Neural cell (in vitro differentiated cells): ENCODE measurements at regions not wholly inside any gene's neighbourhood (a gene's known extent, or its start where the extent isn't known, plus 50 kb on each side); places are given as distances from the start of the nearest gene placed in this dataset.

Experiments
- H2AFZ ChIP-seq: fragments of 200-600, 300-800 bp; sonication (generic), shearing (Covaris generic); 2 replicates; pipeline ENCODE4 v1.6.0; 2014; ENCODE audit warnings: low read depth, mild to moderate bottlenecking, antibody characterized with exemption, low read length, moderate library complexity
- H3F3A ChIP-seq: fragments of 200-600 bp; shearing (Covaris generic); 2 replicates; pipeline ENCODE4 v1.6.1; 2016; ENCODE audit warnings: mild to moderate bottlenecking, moderate library complexity, mixed read lengths, antibody characterized with exemption, low read length; ENCODE audit not compliant: insufficient read depth, poor library complexity, severe bottlenecking
- H3K27ac ChIP-seq: fragments of 200-600, 300-800 bp; sonication (generic), shearing (Covaris generic); 2 replicates; pipeline ENCODE4 v1.5.1; 2014; ENCODE audit warnings: mild to moderate bottlenecking, low read length, moderate library complexity
- H3K27me3 ChIP-seq: fragments of 300-800, 200-600 bp; sonication (generic), shearing (Covaris generic); 2 replicates; pipeline ENCODE4 v1.6.0; 2014; ENCODE audit warnings: mild to moderate bottlenecking, low read depth, low read length, moderate library complexity; ENCODE audit not compliant: insufficient read depth
- H3K36me3 ChIP-seq: fragments of 300-800, 200-600 bp; sonication (generic), shearing (Covaris generic); 2 replicates; pipeline ENCODE4 v1.5.1; 2014; ENCODE audit warnings: mild to moderate bottlenecking, antibody characterized with exemption, low read length, moderate library complexity; ENCODE audit not compliant: insufficient read depth
- H3K4me2 ChIP-seq: fragments of 300-800, 200-600 bp; sonication (generic), shearing (Covaris generic); 2 replicates; pipeline ENCODE4 v1.6.0; 2014; ENCODE audit warnings: mild to moderate bottlenecking, low read length
- H3K4me3 ChIP-seq: fragments of 300-800, 200-600 bp; sonication (generic), shearing (Covaris generic); 2 replicates; pipeline ENCODE4 v1.5.1; 2014; ENCODE audit warnings: mild to moderate bottlenecking, low read length, moderate library complexity
- H3K79me2 ChIP-seq: fragments of 200-600 bp; shearing (Covaris generic); replicated peaks from 2 replicates; pipeline ENCODE4 v1.6.0; 2014; ENCODE audit warnings: mild to moderate bottlenecking, low read length, moderate library complexity; ENCODE audit not compliant: insufficient read depth
- H3K9ac ChIP-seq: fragments of 300-800, 200-600 bp; sonication (generic), shearing (Covaris generic); 2 replicates; pipeline ENCODE4 v1.6.1; 2016; ENCODE audit warnings: mild to moderate bottlenecking, low read length, mixed read lengths
- H3K9me2 ChIP-seq: fragments of 200-600 bp; shearing (Covaris generic); 2 replicates; pipeline ENCODE4 v1.6.1; 2016; ENCODE audit warnings: mild to moderate bottlenecking, low read length, mixed read lengths; ENCODE audit not compliant: insufficient read depth
- H3K9me3 ChIP-seq: fragments of 200-600, 300-800 bp; sonication (generic), shearing (Covaris generic); 2 replicates; pipeline ENCODE4 v1.6.1; 2016; ENCODE audit warnings: mild to moderate bottlenecking, mixed run types, low read length, moderate library complexity, mixed read lengths
- H4K20me1 ChIP-seq: fragments of 200-600 bp; shearing (Covaris generic); 2 replicates; pipeline ENCODE4 v1.6.1; 2016; ENCODE audit warnings: mild to moderate bottlenecking, mixed run types; ENCODE audit not compliant: insufficient read depth
- CTCF ChIP-seq: fragments of 450-650 bp; IDR thresholded peaks from 2 replicates; pipeline ENCODE4 v1.5.1; 2014; ENCODE audit warnings: antibody characterized with exemption, mild to moderate bottlenecking, moderate library complexity; ENCODE audit not compliant: poor library complexity, severe bottlenecking
- EP300 ChIP-seq: fragments of 450-650 bp; conservative IDR thresholded peaks from 2 replicates; pipeline ENCODE4 v1.6.1; 2014; ENCODE audit warnings: antibody characterized with exemption, mild to moderate bottlenecking, moderate library complexity; ENCODE audit not compliant: poor library complexity, severe bottlenecking
- EZH2 ChIP-seq: fragments of 200-600, 300-800 bp; shearing (Covaris generic), sonication (generic); IDR thresholded peaks from 2 replicates; pipeline ENCODE4 v1.6.1; 2014; ENCODE audit warnings: antibody characterized with exemption, low read length, borderline replicate concordance, mild to moderate bottlenecking; ENCODE audit not compliant: insufficient read depth, poor library complexity, severe bottlenecking
- MXI1 ChIP-seq: fragments of 450-650 bp; conservative IDR thresholded peaks from 2 replicates; pipeline ENCODE4 v1.6.1; 2014; ENCODE audit warnings: antibody characterized with exemption, mild to moderate bottlenecking; ENCODE audit not compliant: poor library complexity, severe bottlenecking
- POLR2AphosphoS5 ChIP-seq: IDR thresholded peaks from 2 replicates; pipeline ENCODE4 v1.6.1; 2012
- RAD21 ChIP-seq: fragments of 450-650 bp; conservative IDR thresholded peaks from 2 replicates; pipeline ENCODE4 v1.6.1; 2014; ENCODE audit warnings: antibody characterized with exemption, mild to moderate bottlenecking, moderate library complexity
- SMC3 ChIP-seq: fragments of 450-650 bp; conservative IDR thresholded peaks from 2 replicates; pipeline ENCODE4 v1.6.1; 2014; ENCODE audit warnings: antibody characterized with exemption, mild to moderate bottlenecking, moderate library complexity; ENCODE audit not compliant: poor library complexity
- TAF1 ChIP-seq: IDR thresholded peaks from 2 replicates; pipeline ENCODE4 v1.6.1; 2012; ENCODE audit warnings: low read depth
- TF ChIP-seq, protein P1 (sequence below): IDR thresholded peaks from 2 replicates; pipeline ENCODE4 v1.6.1; 2012; ENCODE audit warnings: borderline replicate concordance

- no peaks in the 10 kb centered on the region for H3K27me3 ChIP-seq
- no peaks in the 10 kb centered on the region for H3K9me3 ChIP-seq
- H3K4me3 ChIP-seq: no peak overlapping the region
- no peaks in the 10 kb centered on the region for H3K9me2 ChIP-seq
- H3K4me2 ChIP-seq: no peak overlapping the region
- H4K20me1 ChIP-seq: no peaks in the 10 kb centered on the region
- TF ChIP-seq EP300: no peak
- H3K79me2 ChIP-seq: no peaks in the 10 kb centered on the region
- H3K36me3 ChIP-seq: no peaks in the 10 kb centered on the region
- no peaks in the 10 kb centered on the region for H3F3A ChIP-seq
- H2AFZ ChIP-seq: no peak overlapping the region
- H3K9ac ChIP-seq: no peak overlapping the region
- H3K27ac ChIP-seq: no peak overlapping the region
These were observed 259.4 kb upstream of the DAB1 start for GRCh38 chr1:57683037-57683942.

GRCh38 chr1:57678138-57678537 is 254.3 kb upstream of the DAB1 start:
- H3K9me2 ChIP-seq: no peaks in the 10 kb centered on the region
- H3F3A ChIP-seq: no peaks in the 10 kb centered on the region
- H3K9me3 ChIP-seq: no peaks in the 10 kb centered on the region
- H3K79me2 ChIP-seq: no peaks in the 10 kb centered on the region
- H3K4me2 ChIP-seq: no peak overlapping the region
- no peaks in the 10 kb centered on the region for H3K27me3 ChIP-seq
- H3K36me3 ChIP-seq: no peaks in the 10 kb centered on the region
- H3K9ac ChIP-seq: no peak overlapping the region
- no peak overlapping the region for H3K27ac ChIP-seq
- H3K4me3 ChIP-seq: no peak overlapping the region
- TF ChIP-seq SMC3: no peak
- no peak for TF ChIP-seq EZH2
- TF ChIP-seq EP300: no peak
- TF ChIP-seq, protein P1, sequence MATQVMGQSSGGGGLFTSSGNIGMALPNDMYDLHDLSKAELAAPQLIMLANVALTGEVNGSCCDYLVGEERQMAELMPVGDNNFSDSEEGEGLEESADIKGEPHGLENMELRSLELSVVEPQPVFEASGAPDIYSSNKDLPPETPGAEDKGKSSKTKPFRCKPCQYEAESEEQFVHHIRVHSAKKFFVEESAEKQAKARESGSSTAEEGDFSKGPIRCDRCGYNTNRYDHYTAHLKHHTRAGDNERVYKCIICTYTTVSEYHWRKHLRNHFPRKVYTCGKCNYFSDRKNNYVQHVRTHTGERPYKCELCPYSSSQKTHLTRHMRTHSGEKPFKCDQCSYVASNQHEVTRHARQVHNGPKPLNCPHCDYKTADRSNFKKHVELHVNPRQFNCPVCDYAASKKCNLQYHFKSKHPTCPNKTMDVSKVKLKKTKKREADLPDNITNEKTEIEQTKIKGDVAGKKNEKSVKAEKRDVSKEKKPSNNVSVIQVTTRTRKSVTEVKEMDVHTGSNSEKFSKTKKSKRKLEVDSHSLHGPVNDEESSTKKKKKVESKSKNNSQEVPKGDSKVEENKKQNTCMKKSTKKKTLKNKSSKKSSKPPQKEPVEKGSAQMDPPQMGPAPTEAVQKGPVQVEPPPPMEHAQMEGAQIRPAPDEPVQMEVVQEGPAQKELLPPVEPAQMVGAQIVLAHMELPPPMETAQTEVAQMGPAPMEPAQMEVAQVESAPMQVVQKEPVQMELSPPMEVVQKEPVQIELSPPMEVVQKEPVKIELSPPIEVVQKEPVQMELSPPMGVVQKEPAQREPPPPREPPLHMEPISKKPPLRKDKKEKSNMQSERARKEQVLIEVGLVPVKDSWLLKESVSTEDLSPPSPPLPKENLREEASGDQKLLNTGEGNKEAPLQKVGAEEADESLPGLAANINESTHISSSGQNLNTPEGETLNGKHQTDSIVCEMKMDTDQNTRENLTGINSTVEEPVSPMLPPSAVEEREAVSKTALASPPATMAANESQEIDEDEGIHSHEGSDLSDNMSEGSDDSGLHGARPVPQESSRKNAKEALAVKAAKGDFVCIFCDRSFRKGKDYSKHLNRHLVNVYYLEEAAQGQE: no peak
- no peak for TF ChIP-seq CTCF
- no peak for TF ChIP-seq TAF1
- TF ChIP-seq RAD21: no peak
- TF ChIP-seq POLR2AphosphoS5: no peak
- TF ChIP-seq MXI1: no peak
- H4K20me1 ChIP-seq: no peaks in the 10 kb centered on the region
- no peak overlapping the region for H2AFZ ChIP-seq
